ENCODE measurements at regions not wholly inside any gene's neighbourhood (a gene's known extent, or its start where the extent isn't known, plus 50 kb on each side); places are given as distances from the start of the nearest gene placed in this dataset.

GRCh38 chr6:163782436-163783003 lies 368.0 kb downstream of the QKI start:
- Mint-ChIP-seq H3K27me3 (ENCODE audit: low read depth) (no peaks in the 10 kb centered on the region; the same call in 1 of the 2 replicates), H3K4me1 (peaks cover 19 to 24% of the 10 kb centered on the region in 2 experiments), H3K9me3 (no peaks in the 10 kb centered on the region), H3K36me3 (ENCODE audit: insufficient read depth in 1 of 3, low read depth in 3 of 3) (no peaks in the 10 kb centered on the region), H3K4me3 (no peak overlapping the region), H3K27ac (peak overlapping the region in 1 of 3 experiments; percentile 25; a peak in 1 of 7 replicates)
- no peak overlapping the region for H2BK5ac ChIP-seq (ENCODE audit: insufficient read length, low read length)
- H3K23ac ChIP-seq (ENCODE audit: insufficient read length, low read depth, low read length): no peak overlapping the region
- H3K9me3 ChIP-seq (ENCODE audit: control insufficient read depth, low read depth, low read length): no peaks in the 10 kb centered on the region
- no peaks in the 10 kb centered on the region for H3K79me1 ChIP-seq (ENCODE audit: insufficient read depth, low read depth, low read length, poor library complexity, severe bottlenecking)
- no peak overlapping the region for H4K5ac ChIP-seq (ENCODE audit: insufficient read length, low read depth, low read length)
- H3K56ac ChIP-seq (ENCODE audit: insufficient read length, low read depth, low read length): no peak overlapping the region
- no peaks in the 10 kb centered on the region for H4K20me1 ChIP-seq (ENCODE audit: control insufficient read depth, insufficient read depth, insufficient read length)
- no peak overlapping the region for H2AK5ac ChIP-seq (ENCODE audit: insufficient read length, low read length)
- DNase-seq: peak; percentile 42
- no peak overlapping the region for H2BK15ac ChIP-seq (ENCODE audit: low read depth, low read length)
- H3K4ac ChIP-seq (ENCODE audit: low read depth, low read length): no peak overlapping the region
- no peak overlapping the region for H4K91ac ChIP-seq (ENCODE audit: insufficient read length, low read depth, low read length)
- H3K79me2 ChIP-seq (ENCODE audit: insufficient read depth, low read length): no peaks in the 10 kb centered on the region
- H4K8ac ChIP-seq (replicated peaks; ENCODE audit: insufficient read length, low read depth, low read length): no peak overlapping the region
- H3T11ph ChIP-seq (ENCODE audit: low read length): no peak overlapping the region
- no peak overlapping the region for H3K27ac ChIP-seq (ENCODE audit: insufficient read length, low read depth, low read length)
- TF ChIP-seq CTCF (conservative IDR thresholded peaks at IDR 0.05): no peak
- no peaks in the 10 kb centered on the region for H3K23me2 ChIP-seq (ENCODE audit: insufficient read length, low read depth, low read length, poor library complexity, severe bottlenecking)
- no peak overlapping the region for H2AFZ ChIP-seq (ENCODE audit: low read length)
- H3K9ac ChIP-seq (ENCODE audit: extremely low read depth, insufficient read length, low read length): no peak overlapping the region
- H3K18ac ChIP-seq (ENCODE audit: insufficient read length, low read depth, low read length): no peak overlapping the region
- H3K4me1 ChIP-seq (ENCODE audit: insufficient read depth, low read length): no peaks in the 10 kb centered on the region
- no peak overlapping the region for H3K14ac ChIP-seq (ENCODE audit: insufficient read depth, low read length)
- H3K4me2 ChIP-seq (ENCODE audit: insufficient read depth, insufficient read length, low read length): no peak overlapping the region
- H2BK20ac ChIP-seq (ENCODE audit: low read depth, low read length, poor library complexity, severe bottlenecking): no peak overlapping the region
- no peak overlapping the region for H2BK120ac ChIP-seq (ENCODE audit: low read depth, low read length, poor library complexity, severe bottlenecking)
- no peaks in the 10 kb centered on the region for H3K27me3 ChIP-seq (ENCODE audit: insufficient read depth, low read length)
- WGBS (ENCODE audit: extremely low coverage, insufficient read length, low lambda C conversion rate): no CpG with 5 or more reads among the region's 7 CpGs
- no peak overlapping the region for H2BK12ac ChIP-seq (ENCODE audit: insufficient read length, low read depth, low read length)

Data from H9 (cell line).